H1 (cell line): ENCODE measurements at regions not wholly inside any gene's neighbourhood (a gene's known extent, or its start where the extent isn't known, plus 50 kb on each side); places are given as distances from the start of the nearest gene placed in this dataset.

Experiments used
- CTCF ChIA-PET: fragments of 300-600 bp; sonication (Branson Sonifier 250); formaldehyde crosslinking; loops from one replicate; lab custom pipeline; 2021; ENCODE audit not compliant: partially characterized antibody; lab: Charles Lee
- POLR2A ChIA-PET: fragments of 300-600 bp; sonication (Branson Sonifier 250); formaldehyde crosslinking; loops from one replicate; lab custom pipeline; 2021; ENCODE audit warnings: inconsistent platforms; ENCODE audit not compliant: partially characterized antibody; lab: Charles Lee
- DNase-seq, 2 experiments: peaks; one replicate each; pipeline versions ENCODE4 v3.0.0 to v3.0.0-alpha.2; 2010 to 2022; ENCODE audit warnings: low spot score in 2 of 2, low read depth in 1 of 2, mixed read lengths in 1 of 2
- FAIRE-seq: peaks from 2 replicates; lab custom pipeline; 2011; peaks lifted over from hg19 to GRCh38; lab: Jason Lieb, UNC
- H2AFZ ChIP-seq: 2 replicates; pipeline ENCODE4 v1.8.1; 2012; ENCODE audit warnings: low read length, inconsistent platforms
- H2AK5ac ChIP-seq: 2 replicates; pipeline ENCODE4 v1.6.1; 2013; ENCODE audit warnings: low read depth, low read length
- H2BK120ac ChIP-seq: replicated peaks from 2 replicates; pipeline ENCODE3; 2013; ENCODE audit warnings: low read depth, low read length, inconsistent platforms
- H2BK12ac ChIP-seq: 2 replicates; pipeline ENCODE4 v1.6.1; 2013; ENCODE audit warnings: low read depth, low read length
- H2BK15ac ChIP-seq: 2 replicates; pipeline ENCODE4 v1.6.1; 2013; ENCODE audit warnings: low read length
- H2BK20ac ChIP-seq: 2 replicates; pipeline ENCODE4 v1.6.1; 2013; ENCODE audit warnings: low read length
- H2BK5ac ChIP-seq: 2 replicates; pipeline ENCODE4 v1.6.1; 2013; ENCODE audit warnings: low read depth, low read length
- H3K14ac ChIP-seq: 2 replicates; pipeline ENCODE4 v1.6.1; 2013; ENCODE audit warnings: inconsistent platforms; ENCODE audit not compliant: insufficient read length
- H3K18ac ChIP-seq: 2 replicates; pipeline ENCODE4 v1.6.1; 2013; ENCODE audit warnings: low read length; ENCODE audit errors: extremely low read depth
- H3K23ac ChIP-seq: 2 replicates; pipeline ENCODE4 v1.6.1; 2013; ENCODE audit warnings: inconsistent platforms; ENCODE audit not compliant: insufficient read length
- H3K23me2 ChIP-seq: 2 replicates; pipeline ENCODE4 v1.6.1; 2013; ENCODE audit warnings: low read depth, low read length
- H3K27ac ChIP-seq: 2 replicates; pipeline ENCODE4 v1.6.1; 2011; ENCODE audit warnings: low read depth, low read length, inconsistent platforms
- H3K27me3 ChIP-seq, 4 experiments: replicated peaks in 1 of 4; 1 replicate in 1 of 4; 2 replicates in 3 of 4; pipeline versions ENCODE4 v1.6.1 to v1.8.1; 2011 to 2013; ENCODE audit warnings: low read length in 3 of 4, mild to moderate bottlenecking in 3 of 4, inconsistent platforms in 2 of 4, mixed read lengths in 2 of 4, moderate library complexity in 1 of 4; ENCODE audit not compliant: control insufficient read depth in 3 of 4, insufficient read depth in 3 of 4; ENCODE audit errors: extremely low read depth in 1 of 4
- H3K36me3 ChIP-seq, 4 experiments: 2 replicates each; pipeline versions ENCODE4 v1.6.1 to v1.8.1; 2011 to 2013; ENCODE audit warnings: mild to moderate bottlenecking in 4 of 4, low read length in 3 of 4, moderate library complexity in 2 of 4, control low read depth in 1 of 4, inconsistent platforms in 1 of 4; ENCODE audit not compliant: insufficient read depth in 4 of 4, control insufficient read depth in 2 of 4
- H3K4ac ChIP-seq: replicated peaks from 2 replicates; pipeline ENCODE3; 2013; ENCODE audit warnings: low read length, low read depth, mixed read lengths, inconsistent platforms; ENCODE audit not compliant: insufficient read length
- H3K4me1 ChIP-seq, 4 experiments: replicated peaks in 1 of 4; 1 replicate in 1 of 4; 2 replicates in 3 of 4; pipeline versions ENCODE4 v1.6.1 to v1.8.1; 2011 to 2013; ENCODE audit warnings: low read length in 3 of 4, inconsistent platforms in 2 of 4, mixed read lengths in 1 of 4; ENCODE audit not compliant: insufficient read depth in 4 of 4, control insufficient read depth in 3 of 4
- H3K4me2 ChIP-seq, 2 experiments: 2 replicates each; pipeline versions ENCODE4 v1.6.1 to v1.8.1; 2011 to 2013; ENCODE audit warnings: low read depth in 2 of 2, low read length in 2 of 2, control low read depth in 1 of 2, inconsistent platforms in 1 of 2, mild to moderate bottlenecking in 1 of 2; ENCODE audit not compliant: insufficient read depth in 1 of 2
- H3K4me3 ChIP-seq, 4 experiments: fragments of 200-600, 300-600 bp in 1 of 4; sonication (generic), shearing (Covaris generic), sonication (Bioruptor Twin) in 1 of 4; 2 replicates each; pipeline versions ENCODE4 v1.5.1 to v1.8.1; 2011 to 2016; ENCODE audit warnings: low read length in 4 of 4, low read depth in 3 of 4, control low read depth in 2 of 4, inconsistent platforms in 2 of 4, mild to moderate bottlenecking in 2 of 4, mixed read lengths in 1 of 4, moderate library complexity in 1 of 4; ENCODE audit not compliant: insufficient read depth in 2 of 4; ENCODE audit errors: extremely low read depth in 1 of 4
- H3K56ac ChIP-seq: replicated peaks from 2 replicates; pipeline ENCODE3; 2013; ENCODE audit warnings: low read depth, mild to moderate bottlenecking, mixed read lengths, low read length, inconsistent platforms; ENCODE audit not compliant: insufficient read length
- H3K79me1 ChIP-seq: 2 replicates; pipeline ENCODE4 v1.6.1; 2013; ENCODE audit warnings: low read depth, low read length, control low read depth
- H3K79me2 ChIP-seq, 2 experiments: 2 replicates each; pipeline versions ENCODE4 v1.6.1 to v1.8.1; 2012 to 2013; ENCODE audit warnings: low read length in 2 of 2, mild to moderate bottlenecking in 2 of 2, inconsistent platforms in 1 of 2; ENCODE audit not compliant: insufficient read depth in 2 of 2, control insufficient read depth in 1 of 2
- H3K9ac ChIP-seq, 4 experiments: replicated peaks in 1 of 4; 1 replicate in 1 of 4; 2 replicates in 3 of 4; pipeline versions ENCODE4 v1.6.1 to v1.8.1; 2011 to 2013; ENCODE audit warnings: low read depth in 3 of 4, low read length in 3 of 4, control low read depth in 2 of 4, mild to moderate bottlenecking in 2 of 4, moderate library complexity in 2 of 4, inconsistent platforms in 1 of 4; ENCODE audit errors: extremely low read depth in 1 of 4
- H3K9me3 ChIP-seq, 2 experiments: 2 replicates each; pipeline versions ENCODE4 v1.6.1 to v1.8.1; 2012 to 2013; ENCODE audit warnings: mild to moderate bottlenecking in 2 of 2, moderate library complexity in 2 of 2, control low read depth in 1 of 2, inconsistent platforms in 1 of 2, low read depth in 1 of 2, low read length in 1 of 2, mixed read lengths in 1 of 2; ENCODE audit not compliant: insufficient read depth in 2 of 2
- H4K20me1 ChIP-seq, 2 experiments: replicated peaks in 1 of 2; 2 replicates each; pipeline versions ENCODE3 to v1.8.1; 2011 to 2013; ENCODE audit warnings: inconsistent platforms in 2 of 2, low read length in 2 of 2, mild to moderate bottlenecking in 1 of 2; ENCODE audit not compliant: insufficient read depth in 2 of 2, control insufficient read depth in 1 of 2
- H4K5ac ChIP-seq: 2 replicates; pipeline ENCODE4 v1.6.1; 2013; ENCODE audit warnings: low read length, low read depth, mixed read lengths, inconsistent platforms; ENCODE audit not compliant: insufficient read length
- H4K8ac ChIP-seq: 2 replicates; pipeline ENCODE4 v1.8.0; 2013; ENCODE audit warnings: mild to moderate bottlenecking, moderate library complexity, low read length, inconsistent platforms; ENCODE audit not compliant: insufficient read depth; ENCODE audit errors: extremely low read depth
- H4K91ac ChIP-seq: replicated peaks from 2 replicates; pipeline ENCODE3; 2013; ENCODE audit warnings: low read length, mixed read lengths, inconsistent platforms; ENCODE audit not compliant: insufficient read length
- CBX5 ChIP-seq: fragments of 300-800, 300-1000 bp; sonication (generic); IDR thresholded peaks from 2 replicates; pipeline ENCODE4 v1.7.1; 2016; ENCODE audit warnings: antibody characterized with exemption, low read length, low read depth
- JUND ChIP-seq: IDR thresholded peaks from 2 replicates; pipeline ENCODE4 v1.6.1; 2011; ENCODE audit warnings: mild to moderate bottlenecking, improper control_type of control experiment, low read length
- RFX5 ChIP-seq: IDR thresholded peaks from 2 replicates; pipeline ENCODE4 v1.6.1; 2011; ENCODE audit warnings: low read depth, low read length, improper control_type of control experiment, borderline replicate concordance
- SUZ12 ChIP-seq: fragments of 200-600 bp; sonication (generic); IDR thresholded peaks from 2 replicates; pipeline ENCODE4 v1.6.1; 2012; ENCODE audit warnings: mild to moderate bottlenecking, inconsistent platforms, low read length, moderate library complexity, mixed read lengths
- TAF7 ChIP-seq: optimal IDR thresholded peaks from 2 replicates; pipeline ENCODE3; 2011; ENCODE audit warnings: low read depth, mild to moderate bottlenecking, inconsistent platforms, low read length, moderate library complexity, borderline replicate concordance
- whole genome bisulfite sequencing, 2 experiments: shearing (Covaris generic) in 1 of 2; methylation state at CpG; one replicate each; pipeline versions ENCODE4 v1.1.6 to v1.1.7; 2013 to 2015; ENCODE audit warnings: low lambda C conversion rate in 2 of 2, mixed read lengths in 2 of 2, inconsistent platforms in 1 of 2, low coverage in 1 of 2, missing lambda C conversion rate in 1 of 2; ENCODE audit not compliant: insufficient replicate concordance in 2 of 2, insufficient coverage in 1 of 2, insufficient read length in 1 of 2; ENCODE audit errors: extremely low coverage in 1 of 2, missing lambda C conversion rate in 1 of 2; 5-methylcytosine and 5-hydroxymethylcytosine counted together

- no peak overlapping the region for H2AK5ac ChIP-seq
- H2BK20ac ChIP-seq: no peak overlapping the region
- H2BK15ac ChIP-seq: no peak overlapping the region
- no peaks in the 10 kb centered on the region for H3K23me2 ChIP-seq
- no peaks in the 10 kb centered on the region for H3K36me3 ChIP-seq
- ChIA-PET CTCF (interaction anchor here (0.7 kb wide), 1 partner anchor 17 kb away, joined by 3 read pairs; no protein-coding TSS in a partner anchor), POLR2A (no interaction called here)
- WGBS, 2 experiments: 96% methylated on average over 2 of the region's 2 CpGs; no CpG with 5 or more reads in 1 of the 2 experiments
- H3K4me3 ChIP-seq: no peak overlapping the region
- H4K8ac ChIP-seq: no peak overlapping the region
- no peak overlapping the region for H3K4ac ChIP-seq
- H2BK12ac ChIP-seq: no peak overlapping the region
- H2AFZ ChIP-seq: no peak overlapping the region
- FAIRE-seq: no peak
- no peak overlapping the region for H3K14ac ChIP-seq
- no peak overlapping the region for H3K18ac ChIP-seq
- H3K9me3 ChIP-seq: no peaks in the 10 kb centered on the region
- no peak overlapping the region for H3K23ac ChIP-seq
- no peak overlapping the region for H2BK120ac ChIP-seq
- H3K79me2 ChIP-seq: no peaks in the 10 kb centered on the region
- no peak overlapping the region for H3K56ac ChIP-seq
- H3K4me1 ChIP-seq: no peaks in the 10 kb centered on the region
- DNase-seq: no peak
- H4K5ac ChIP-seq: no peak overlapping the region
- no peak overlapping the region for H3K27ac ChIP-seq
- no peak overlapping the region for H3K9ac ChIP-seq
- TF ChIP-seq JUND (no peak), SUZ12 (no peak), TAF7 (no peak), CBX5 (no peak), RFX5 (no peak)
- H3K27me3 ChIP-seq: no peaks in the 10 kb centered on the region
- H4K20me1 ChIP-seq: no peaks in the 10 kb centered on the region
- no peaks in the 10 kb centered on the region for H3K79me1 ChIP-seq
- H4K91ac ChIP-seq: no peak overlapping the region
- H3K4me2 ChIP-seq: no peak overlapping the region
- no peak overlapping the region for H2BK5ac ChIP-seq
Observed at GRCh38 chr7:118696879-118697278, 472.4 kb downstream of the ANKRD7 start.
